ENCODE measurements at regions not wholly inside any gene's neighbourhood (a gene's known extent, or its start where the extent isn't known, plus 50 kb on each side); places are given as distances from the start of the nearest gene placed in this dataset.

DNA sequence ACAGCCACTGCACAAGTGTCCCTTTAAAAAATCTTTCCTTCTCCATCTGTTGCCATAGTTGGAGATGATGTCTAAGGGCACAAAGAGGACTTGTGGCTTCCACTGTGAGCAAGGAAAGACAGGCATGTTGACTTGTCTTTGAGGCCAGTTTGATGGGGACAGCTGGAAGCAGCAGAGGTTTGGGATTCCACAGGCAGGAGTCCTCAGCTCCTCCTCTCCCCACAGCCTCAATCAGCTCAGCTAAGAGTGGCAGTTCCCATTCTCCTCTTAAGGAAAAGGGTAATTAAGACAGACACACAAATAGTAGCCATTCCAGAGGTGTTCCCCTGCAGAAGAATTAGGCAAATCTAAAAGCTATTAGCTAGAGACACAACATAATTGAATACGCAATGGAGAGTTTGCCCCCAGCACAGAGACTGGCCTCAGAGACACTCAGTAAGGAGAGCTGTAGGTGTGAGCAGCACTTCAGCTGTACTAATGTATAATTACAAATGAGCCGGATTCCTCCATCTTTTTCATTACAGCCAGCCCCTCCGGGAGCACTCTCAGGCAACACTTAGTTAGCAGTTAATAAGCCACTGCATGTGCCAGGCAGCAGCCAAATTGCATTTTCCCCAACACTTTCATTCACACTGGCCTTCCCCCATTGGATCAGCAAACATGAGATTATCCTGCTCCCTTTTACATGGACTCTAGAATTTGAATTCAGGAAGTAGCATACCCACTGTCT, 434.0 kb downstream of the FOXO1 start:
- no peak for DNase-seq

DNA sequence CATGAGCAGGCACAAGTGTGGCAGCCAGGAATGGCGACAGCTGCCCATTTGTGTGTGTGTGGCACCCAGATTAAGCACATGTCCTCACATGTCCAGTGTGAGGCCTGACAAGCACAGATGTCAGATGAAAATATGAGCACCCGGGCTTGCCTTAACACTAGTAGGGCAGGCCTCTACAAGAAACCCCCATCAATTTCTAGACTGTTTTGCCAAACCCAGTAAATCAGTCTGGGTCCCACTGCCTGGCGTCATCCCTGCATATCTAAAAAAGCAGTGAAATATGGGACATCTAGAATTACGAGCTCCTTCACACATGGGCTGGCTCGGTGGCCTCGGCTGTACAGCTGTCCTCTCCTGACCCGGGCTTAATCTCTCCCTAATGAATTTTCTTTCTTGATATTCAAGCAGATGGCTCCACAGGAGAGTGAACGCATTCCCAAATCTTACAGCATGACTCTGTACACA, 432.7 kb downstream of the FOXO1 start:
- DNase-seq = no peak

DNA sequence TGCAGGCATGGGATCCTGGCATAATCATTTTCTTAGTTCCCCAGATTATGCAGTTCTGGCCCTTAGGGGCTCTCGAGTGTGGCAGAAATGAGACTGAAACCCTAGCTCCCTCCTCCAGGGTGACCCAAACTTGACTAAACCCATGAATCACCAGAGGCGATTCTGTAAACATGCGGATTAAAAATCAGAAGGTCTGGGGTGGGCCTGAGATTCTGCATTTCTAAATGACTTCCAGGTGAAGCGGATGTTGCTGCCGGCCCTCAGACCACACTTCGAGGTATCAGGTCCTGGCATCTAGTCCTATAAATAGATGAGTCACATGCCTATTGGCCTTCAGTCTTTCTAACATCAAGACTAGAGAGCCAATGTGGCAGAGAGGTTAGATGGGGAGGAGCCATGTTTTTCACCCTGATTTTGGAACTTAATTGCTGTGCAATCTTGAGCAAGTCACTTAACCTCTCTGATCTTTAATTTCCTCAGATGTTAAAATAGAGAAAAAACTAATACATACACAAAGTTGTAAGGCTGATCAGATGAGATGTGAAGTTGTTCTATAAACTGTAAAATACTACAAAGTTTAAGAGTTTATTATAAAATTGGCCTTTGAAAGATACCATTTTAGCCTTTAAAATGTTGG, 431.2 kb downstream of the FOXO1 start:
- DNase-seq = no peak

DNA sequence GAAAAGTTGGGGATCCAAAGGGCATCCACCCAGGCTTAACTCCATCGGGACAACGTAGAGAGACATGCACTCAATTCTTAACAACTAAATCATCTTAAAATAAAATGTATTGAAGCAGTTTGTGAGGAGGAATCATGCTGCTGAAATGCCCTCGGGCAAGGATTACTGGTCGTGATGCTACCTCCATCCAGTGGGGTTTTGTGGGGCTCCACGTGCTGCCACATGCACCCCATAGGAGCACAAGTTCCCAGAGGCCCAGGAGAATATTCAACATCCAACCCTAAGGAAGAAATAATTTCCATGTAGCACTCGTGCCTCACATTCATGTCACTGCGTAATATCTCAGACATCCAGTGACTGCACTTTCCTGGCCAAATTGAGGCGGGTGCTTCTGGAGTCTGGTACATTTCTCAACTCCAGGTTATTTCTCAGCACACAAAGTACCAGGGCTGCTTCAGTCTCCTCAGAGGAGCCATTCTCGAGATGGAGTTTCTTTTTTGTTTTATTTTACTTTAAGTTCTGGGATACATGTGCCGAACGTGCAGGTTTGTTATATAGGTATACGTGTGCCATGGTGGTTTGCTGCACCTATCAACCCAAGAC, 429.8 kb downstream of the FOXO1 start:
- no peak for DNase-seq

DNA sequence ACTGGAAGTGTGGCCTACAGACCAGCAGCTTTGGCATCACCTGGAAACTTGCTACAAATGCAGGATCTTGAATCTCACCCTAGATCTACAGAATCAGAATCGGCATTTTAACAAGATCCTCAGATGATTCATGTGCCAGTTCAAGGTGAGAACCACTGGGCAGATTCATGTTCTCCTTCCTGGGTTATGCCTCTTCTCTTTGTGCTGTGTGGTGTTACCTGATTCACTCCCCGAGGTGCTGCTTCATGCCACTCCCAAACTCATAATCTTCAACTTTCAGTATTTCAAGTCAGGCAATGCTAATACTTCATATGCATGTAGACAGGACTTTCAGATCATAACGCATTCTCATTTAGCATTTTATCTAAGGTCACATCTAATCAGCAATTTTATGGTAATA, 427.7 kb downstream of the FOXO1 start:
- DNase-seq = no peak

DNA sequence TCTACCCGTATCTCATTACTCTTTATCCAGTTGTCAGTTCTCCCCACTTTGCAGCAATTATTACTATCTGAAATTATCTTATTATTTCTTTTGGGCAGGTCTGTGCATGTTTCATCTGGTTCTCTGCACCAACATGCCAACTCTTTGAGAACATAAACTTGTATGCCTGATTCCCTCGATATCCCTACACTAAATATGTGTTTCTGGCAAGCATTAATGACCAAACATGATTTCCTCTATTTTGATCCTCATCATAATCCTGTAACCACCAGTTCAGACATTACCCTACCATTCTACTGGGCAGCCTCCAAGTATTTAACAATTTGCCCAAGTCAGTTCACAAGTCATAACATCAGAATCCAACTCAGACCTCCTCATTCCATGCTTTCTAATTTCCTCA, 426.1 kb downstream of the FOXO1 start:
- no peak for DNase-seq

DNA sequence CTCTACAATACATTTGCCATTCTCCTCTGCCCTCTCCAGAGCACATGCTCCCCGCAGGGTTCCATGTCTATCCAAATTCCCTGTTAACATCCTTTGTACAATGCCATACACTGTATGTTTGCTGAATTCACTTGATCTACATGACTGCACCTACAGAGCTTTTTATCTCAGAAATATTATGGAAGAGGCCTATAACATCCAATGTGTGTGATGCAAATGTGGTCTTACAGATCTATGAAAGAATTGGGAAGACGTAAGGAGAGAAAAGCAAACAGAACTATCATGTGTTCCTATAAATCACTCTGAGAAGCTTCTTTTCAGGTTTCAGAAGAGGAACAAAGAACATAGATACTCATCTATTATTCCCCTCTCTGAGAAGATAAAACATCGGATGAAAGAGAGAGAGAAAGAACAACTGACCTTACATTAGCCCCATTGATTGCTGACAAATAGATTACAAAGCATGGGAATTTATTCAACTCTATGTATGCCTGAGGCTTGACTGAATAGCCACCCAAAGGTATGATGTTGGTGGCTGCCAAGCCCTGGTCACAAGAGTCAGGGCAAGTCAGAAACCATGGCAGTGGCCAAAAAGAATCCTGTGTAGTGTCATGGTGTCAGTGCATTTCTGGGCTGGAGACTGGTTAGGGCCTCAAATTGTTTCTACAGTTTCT, 425.2 kb downstream of the FOXO1 start:
- no peak for DNase-seq

DNA sequence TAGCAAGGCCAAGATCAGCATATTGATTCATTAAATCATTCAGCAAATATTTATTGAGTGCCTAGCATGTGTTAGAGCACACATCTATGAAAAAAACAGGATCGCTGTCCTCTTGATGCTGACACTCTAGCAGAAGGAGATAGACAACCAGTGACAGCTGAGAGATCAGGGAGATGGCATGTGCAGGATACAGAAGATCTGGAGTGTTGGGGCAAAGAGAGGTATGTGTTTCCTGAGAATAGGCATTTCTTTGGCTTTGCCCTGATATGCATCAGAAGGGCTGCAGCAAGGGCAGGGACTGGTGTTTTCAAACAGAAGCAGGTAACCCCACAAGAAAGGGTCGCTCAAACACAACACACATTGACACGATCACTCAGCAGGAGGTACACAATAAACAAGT, 423.4 kb downstream of the FOXO1 start:
- DNase-seq = no peak

DNA sequence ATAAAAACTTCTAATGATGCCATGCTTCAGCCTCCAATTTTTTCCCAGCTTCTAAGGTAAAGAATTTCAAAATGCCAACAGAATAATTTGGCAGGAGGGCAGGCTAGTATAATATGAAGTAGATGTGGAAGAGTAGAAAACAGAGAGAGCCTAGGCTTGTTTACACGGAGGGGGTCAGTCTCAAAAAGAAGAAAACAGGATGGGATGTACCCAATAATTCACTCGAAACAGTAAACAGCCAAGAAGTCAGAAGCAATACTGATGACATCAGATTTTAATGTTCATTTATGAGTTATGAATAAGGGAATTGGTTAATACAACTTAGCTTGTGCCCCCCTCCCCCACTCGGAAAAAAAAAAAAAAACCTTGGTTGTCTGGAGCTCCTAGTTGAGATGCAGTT, 422.5 kb downstream of the FOXO1 start:
- no peak for DNase-seq

DNA sequence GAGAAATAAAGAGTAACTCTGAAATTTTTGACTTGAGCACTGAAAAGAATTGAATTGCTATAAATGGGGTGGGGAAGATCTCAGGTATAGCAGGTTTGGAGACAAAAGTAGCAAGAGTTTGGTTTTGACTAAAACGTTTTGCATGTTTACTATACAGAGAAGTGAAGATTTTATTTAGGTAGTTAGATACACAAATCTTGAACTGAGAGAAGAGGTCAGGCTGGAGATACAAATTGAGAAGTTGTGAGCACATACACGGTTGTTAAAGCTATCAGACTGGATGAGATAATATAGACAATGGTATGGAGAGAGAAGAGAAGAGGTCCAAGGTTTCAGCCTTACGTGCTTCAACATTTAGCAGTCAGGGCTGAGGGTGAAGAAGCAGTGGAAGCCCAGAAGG, 420.9 kb downstream of the FOXO1 start:
- DNase-seq = no peak

DNA sequence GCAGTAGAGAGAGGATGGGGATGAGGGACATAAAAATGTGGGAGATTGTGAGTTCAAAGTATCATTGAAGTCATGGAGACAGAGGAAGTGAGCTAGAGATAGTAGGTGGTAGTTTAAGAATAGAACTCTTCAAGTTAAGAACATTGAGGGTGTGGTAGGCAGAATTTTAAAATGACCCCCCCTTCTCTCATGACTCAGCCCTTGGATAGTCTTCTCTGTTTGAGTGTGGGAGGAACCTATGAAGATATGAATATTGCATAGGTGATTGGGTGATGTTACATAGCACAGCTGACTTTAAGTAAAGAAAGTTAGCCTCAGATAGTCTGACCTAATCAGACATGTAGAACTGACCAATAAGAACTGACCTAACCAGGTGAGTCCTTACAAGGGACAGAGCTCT, 418.6 kb downstream of the FOXO1 start:
- no peak for DNase-seq

DNA sequence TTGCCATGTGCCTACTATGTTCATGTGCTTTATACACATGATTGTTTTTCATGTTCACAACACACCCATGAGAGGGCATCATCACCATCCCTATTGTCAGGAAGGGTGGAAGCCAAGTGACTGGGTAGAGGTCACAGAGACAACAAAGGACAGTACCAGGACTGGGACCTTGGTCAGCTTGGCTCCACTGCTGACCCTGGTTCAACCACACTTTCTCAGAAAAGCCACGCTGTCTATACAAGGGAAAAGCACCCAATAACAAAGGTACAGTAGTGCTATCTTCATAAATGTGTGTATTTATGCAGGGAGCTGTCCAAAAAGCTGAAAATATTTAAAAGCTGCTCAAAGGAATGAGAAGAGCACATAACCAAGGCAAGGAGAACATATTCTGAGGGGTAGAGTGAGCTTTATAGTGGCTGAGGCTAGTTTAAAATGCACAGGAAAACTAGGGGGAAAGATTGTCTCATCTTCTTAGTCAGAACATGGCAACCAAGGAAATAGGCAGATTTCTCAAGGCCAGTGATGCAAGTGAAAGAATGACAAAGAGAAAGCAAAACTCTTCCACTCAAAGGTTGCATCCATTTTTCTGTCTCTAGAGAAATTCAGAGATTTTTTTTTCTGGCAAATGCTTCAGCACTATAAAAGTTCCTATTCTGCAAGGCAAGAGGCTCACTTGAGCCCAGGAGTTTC, 415.0 kb downstream of the FOXO1 start:
- no peak for DNase-seq

DNA sequence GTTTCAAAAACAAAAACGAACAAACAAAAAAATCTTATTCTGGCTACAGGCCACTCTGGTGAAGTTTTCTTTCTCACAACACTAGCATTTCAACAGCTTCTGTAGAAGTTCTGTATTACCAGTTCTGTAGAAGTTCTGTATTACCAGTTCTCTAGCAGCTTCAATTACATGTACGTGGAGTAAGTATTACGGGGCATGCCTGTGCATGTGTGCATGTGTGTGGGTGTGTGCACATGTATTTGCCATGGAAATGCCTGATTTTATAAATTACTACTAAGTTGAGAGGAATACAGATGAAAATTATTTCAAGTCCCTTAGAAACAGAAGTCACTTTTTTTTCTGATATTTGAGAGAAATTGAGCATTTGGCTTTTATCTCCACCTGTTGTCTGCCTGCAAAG, 414.2 kb downstream of the FOXO1 start:
- no peak for DNase-seq

DNA sequence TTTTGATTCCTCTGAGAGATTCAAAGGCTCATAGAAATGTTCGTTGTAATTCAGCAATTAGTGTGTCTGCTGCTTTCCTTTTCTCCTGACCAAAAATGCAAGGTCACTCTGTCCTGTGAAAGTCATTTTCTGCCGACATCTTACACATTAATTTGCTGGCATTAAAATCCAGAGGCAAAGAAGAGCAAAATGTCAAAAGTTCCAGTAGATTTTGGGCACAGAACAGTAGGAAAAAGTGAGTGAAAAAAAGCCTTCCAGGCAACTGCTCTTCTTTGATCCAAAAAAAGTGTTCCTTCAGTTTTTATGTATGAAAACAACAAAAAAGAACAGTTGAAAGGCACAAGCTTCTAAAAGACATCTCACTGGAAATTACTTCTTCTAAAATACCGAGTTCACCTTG, 413.8 kb downstream of the FOXO1 start:
- DNase-seq = no peak

DNA sequence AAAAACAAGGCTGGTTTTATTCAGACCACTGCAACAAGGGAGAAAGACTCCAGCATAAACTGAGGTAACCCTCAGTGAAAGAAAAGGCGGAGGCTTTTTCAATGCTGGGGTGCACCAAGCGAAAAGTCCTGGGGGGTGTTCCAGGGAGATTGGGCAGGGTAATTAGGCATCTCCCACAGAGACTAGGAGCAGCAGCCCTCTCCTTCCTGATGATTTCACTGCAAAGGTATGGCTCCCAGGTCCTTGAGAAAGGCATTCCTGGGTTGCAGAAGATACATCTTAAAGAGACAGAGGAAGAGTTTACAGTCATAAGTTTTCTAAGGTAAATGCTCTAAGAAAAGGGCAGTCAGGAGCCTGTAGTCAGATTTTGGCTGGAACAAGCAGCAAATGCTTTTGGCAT, 412.0 kb downstream of the FOXO1 start:
- no peak for DNase-seq

DNA sequence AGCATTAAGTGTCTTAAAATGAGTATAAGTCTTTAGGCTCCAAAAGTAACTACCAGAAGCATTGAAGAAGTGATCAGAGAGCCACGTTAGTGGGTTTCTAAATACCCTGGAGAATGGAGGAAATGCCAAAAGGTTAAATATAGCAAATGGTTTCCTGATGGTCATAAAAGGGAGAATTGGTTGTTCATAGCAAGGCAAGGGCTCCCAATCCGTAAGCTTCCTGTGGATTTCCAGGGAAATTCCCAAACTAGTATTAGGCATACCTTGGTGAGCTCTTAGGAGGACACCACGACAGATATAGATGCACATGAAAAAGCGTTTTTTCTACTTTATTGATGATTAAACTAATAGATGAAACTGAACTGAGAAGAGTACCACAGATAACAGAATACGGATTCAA, 410.9 kb downstream of the FOXO1 start:
- DNase-seq = no peak

DNA sequence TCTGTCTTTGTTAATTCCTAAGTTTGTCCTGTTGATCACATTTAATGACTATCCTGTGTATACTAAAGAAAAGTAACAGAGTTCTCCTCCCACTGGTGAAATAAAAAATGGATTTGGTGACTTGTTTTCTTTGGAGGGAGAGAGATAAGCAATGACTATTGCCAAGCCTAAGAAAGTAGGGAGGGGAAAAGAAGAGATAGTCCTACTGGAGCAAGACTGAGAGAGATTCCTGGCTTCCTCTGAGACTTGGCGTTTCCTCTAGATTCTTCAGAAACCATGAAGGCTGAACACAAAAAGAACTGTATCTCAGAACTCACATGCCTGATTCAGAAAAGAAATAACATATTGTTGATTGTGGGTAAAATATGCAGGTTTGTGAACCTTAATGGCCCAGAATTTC, 406.5 kb downstream of the FOXO1 start:
- DNase-seq = no peak

DNA sequence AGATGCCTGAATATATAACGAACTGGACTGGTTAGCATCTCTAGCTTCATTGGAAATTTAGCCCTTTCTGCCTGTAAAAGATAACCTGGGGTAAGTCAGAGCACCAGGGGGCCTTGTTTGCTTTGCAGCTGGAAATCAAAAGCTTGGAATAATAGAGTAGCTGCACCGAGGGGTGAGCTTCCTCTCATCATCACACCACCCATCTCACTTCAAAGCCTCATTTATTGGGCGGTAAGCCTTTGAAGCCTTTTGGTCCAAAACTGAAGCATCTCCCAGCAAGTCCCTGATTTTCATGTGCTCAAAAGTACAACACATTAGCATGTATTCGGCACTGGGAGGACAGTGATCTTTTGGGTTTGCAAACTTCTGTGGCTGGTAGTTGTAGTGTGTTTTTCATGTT, 405.1 kb downstream of the FOXO1 start:
- no peak for DNase-seq

DNA sequence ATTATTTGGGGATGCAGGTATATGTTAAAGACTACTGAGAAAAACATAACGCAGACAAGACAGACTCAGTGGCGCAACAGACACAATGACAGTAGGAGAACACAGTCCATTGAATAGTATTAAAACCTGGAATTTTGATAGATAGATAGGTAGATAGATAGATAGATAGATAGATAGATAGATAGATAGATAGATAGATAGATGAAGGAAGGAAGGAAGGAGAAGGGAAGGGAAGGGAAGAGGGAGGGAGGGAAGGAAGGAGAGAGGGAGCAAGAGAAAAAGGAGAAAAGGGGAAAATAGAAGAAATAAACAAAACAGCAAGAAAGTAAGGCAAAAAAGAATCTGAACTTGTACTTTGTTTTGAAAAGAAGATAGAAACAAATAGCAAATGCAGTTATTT, 404.5 kb downstream of the FOXO1 start:
- DNase-seq = no peak

DNA sequence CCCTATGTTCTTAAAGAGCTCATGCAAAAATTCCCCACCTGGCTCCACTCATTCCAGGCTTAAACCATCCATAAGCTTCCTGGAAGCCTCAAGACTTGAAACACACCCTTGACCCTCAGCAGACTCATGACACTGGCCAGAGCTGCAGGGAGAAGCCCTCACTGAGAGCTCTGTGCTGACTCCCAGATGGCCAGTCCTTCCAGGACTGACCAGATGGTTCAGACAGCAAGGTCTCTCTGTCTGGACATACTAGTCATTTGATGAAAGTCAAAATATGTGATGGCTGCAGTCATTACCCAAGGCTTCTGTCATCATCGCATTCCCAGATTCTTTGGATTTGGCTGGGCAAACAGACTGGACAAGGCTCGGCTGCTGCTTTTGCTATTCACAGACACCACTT, 397.4 kb downstream of the FOXO1 start:
- no peak for DNase-seq

DNA sequence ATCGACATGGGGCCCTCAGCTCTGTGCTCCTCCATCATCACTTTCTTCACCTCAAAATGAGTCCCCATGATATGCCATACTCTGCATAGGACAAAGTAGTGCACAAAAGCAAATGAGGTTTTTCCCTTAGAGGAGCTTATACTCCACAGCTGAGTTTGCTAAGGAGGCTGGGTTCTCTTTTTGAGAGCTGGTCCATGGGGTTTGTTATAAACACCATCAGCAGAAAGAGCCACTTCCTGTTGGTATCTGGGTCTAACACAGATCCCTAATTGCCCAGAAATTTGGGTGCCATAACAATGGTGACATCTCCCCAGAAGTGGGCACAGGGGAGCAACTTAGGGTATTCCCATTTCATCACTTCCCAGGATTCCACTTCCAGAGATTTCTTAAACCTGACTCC, 395.7 kb downstream of the FOXO1 start:
- DNase-seq = no peak

DNA sequence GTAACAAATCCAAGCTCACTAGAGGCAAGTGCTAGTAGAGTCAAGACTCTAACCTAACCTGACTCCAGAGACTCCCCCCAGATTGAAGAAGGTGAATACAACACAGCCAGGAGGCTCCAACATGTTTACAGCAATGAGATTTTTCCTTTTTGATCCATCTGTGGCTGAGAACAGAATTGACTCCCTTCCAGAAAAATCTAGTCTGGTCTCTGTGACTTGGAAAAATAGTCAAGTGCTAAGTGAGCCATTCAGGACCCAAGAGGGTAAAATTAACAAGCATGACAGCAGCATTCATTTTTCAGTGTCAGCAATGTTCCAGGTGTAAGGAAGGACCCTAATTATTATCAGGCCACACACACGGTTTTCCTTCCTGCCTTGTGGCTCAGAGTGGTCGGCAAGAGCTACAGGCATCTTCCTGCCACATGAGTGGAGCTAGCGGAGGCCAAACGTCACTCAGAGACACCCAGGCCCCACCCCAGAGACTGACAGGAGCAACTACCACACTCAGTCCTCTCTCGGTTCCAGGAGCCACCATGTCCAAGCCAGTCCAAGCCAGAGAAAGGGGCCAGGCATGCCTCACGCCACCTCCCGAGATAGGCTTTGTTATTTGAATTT, 395.1 kb downstream of the FOXO1 start:
- no peak for DNase-seq

All from NCI-H1436 treated with DMSO at 0.1 percent for 48 hours (cell line).